ENCODE measurements at regions not wholly inside any gene's neighbourhood (a gene's known extent, or its start where the extent isn't known, plus 50 kb on each side); places are given as distances from the start of the nearest gene placed in this dataset.

DNA sequence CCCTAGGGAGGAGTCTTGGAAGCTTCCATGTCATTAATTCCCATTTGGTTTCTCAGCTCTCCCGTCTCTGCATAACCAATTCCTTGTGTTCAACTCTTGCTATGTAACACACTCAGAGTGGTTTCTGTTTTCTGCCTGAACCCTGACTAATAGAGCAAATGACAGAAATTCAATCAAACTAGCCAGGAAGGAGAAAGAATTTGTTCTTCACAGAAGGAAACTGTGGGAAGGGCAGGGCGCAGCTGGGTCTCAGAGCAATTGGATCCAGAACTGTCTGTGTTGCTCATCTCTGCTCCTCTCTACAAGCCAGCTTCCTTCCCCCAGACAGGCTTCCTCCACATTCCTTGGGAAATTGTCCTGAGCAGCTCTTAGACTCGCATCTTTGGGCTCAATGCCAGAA, 269.8 kb downstream of the TNS1 start:
- TF ChIP-seq POLR2A (IDR thresholded peaks at IDR 0.05) (no peak), POLR2AphosphoS5 (IDR thresholded peaks at IDR 0.05) (no peak)
- TF ChIP-seq, protein P1, sequence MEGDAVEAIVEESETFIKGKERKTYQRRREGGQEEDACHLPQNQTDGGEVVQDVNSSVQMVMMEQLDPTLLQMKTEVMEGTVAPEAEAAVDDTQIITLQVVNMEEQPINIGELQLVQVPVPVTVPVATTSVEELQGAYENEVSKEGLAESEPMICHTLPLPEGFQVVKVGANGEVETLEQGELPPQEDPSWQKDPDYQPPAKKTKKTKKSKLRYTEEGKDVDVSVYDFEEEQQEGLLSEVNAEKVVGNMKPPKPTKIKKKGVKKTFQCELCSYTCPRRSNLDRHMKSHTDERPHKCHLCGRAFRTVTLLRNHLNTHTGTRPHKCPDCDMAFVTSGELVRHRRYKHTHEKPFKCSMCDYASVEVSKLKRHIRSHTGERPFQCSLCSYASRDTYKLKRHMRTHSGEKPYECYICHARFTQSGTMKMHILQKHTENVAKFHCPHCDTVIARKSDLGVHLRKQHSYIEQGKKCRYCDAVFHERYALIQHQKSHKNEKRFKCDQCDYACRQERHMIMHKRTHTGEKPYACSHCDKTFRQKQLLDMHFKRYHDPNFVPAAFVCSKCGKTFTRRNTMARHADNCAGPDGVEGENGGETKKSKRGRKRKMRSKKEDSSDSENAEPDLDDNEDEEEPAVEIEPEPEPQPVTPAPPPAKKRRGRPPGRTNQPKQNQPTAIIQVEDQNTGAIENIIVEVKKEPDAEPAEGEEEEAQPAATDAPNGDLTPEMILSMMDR (IDR thresholded peaks at IDR 0.05) = no peak

Measured in prostate gland (tissue), 2 donors.